BE2C (cell line): ENCODE measurements at regions not wholly inside any gene's neighbourhood (a gene's known extent, or its start where the extent isn't known, plus 50 kb on each side); places are given as distances from the start of the nearest gene placed in this dataset.
"Not testable (repeated sequence)": the region's sequence is repeated elsewhere in the genome, so short reads cannot be mapped to it uniquely, and the experiment has no call there.

Experiments
- DNase-seq: peaks from one replicate; pipeline ENCODE4 v3.0.0-alpha.2; 2020
- H3K27me3 ChIP-seq: fragments of 250-450 bp; sonication (Bioruptor Pico); 2 replicates; pipeline ENCODE4 v1.5.1; 2020; ENCODE audit warnings: mild to moderate bottlenecking
- H3K36me3 ChIP-seq: fragments of 250-450 bp; sonication (Bioruptor Pico); 2 replicates; pipeline ENCODE4 v1.5.1; 2020; ENCODE audit warnings: mild to moderate bottlenecking
- H3K4me1 ChIP-seq: fragments of 250-450 bp; sonication (Bioruptor Pico); 2 replicates; pipeline ENCODE4 v1.5.1; 2020
- H3K4me3 ChIP-seq: 2 replicates; pipeline ENCODE4 v1.5.1; 2011; ENCODE audit warnings: low read depth, low read length
- H3K9me3 ChIP-seq: fragments of 250-450 bp; sonication (Bioruptor Pico); 2 replicates; pipeline ENCODE4 v1.5.1; 2020
- TF ChIP-seq, protein P1 (sequence below): IDR thresholded peaks from 2 replicates; pipeline ENCODE4 v1.5.1; 2012; ENCODE audit warnings: mild to moderate bottlenecking, low read depth, low read length

DNA sequence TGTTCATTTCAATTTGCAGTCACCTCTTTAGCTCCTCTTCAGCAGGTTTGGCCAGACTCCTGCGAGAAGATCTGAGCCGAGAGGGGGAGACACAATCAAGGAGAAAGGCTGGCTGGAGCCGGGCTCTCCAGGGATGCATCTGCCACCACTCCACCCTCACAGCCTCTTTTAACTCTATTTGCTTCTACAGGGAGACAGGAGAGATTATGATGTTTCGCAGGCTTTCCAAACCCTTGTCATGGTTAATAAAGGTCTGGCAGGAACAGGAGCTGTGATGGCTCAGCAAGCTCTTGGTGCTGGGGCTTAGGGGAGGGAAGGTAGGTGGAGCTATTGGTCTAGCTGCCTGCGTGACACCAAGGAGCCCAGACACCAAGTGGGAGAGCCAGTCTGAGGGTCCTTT, 448.1 kb upstream of the PODXL start:
- TF ChIP-seq, protein P1, sequence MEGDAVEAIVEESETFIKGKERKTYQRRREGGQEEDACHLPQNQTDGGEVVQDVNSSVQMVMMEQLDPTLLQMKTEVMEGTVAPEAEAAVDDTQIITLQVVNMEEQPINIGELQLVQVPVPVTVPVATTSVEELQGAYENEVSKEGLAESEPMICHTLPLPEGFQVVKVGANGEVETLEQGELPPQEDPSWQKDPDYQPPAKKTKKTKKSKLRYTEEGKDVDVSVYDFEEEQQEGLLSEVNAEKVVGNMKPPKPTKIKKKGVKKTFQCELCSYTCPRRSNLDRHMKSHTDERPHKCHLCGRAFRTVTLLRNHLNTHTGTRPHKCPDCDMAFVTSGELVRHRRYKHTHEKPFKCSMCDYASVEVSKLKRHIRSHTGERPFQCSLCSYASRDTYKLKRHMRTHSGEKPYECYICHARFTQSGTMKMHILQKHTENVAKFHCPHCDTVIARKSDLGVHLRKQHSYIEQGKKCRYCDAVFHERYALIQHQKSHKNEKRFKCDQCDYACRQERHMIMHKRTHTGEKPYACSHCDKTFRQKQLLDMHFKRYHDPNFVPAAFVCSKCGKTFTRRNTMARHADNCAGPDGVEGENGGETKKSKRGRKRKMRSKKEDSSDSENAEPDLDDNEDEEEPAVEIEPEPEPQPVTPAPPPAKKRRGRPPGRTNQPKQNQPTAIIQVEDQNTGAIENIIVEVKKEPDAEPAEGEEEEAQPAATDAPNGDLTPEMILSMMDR: peak; percentile 91
- Histone ChIP-seq H3K4me1 (peaks cover 17% of the 10 kb centered on the region), H3K27me3 (no peaks in the 10 kb centered on the region), H3K9me3 (no peaks in the 10 kb centered on the region), H3K36me3 (no peaks in the 10 kb centered on the region), H3K4me3 (no peak overlapping the region)
- peak; percentile 89 for DNase-seq

DNA sequence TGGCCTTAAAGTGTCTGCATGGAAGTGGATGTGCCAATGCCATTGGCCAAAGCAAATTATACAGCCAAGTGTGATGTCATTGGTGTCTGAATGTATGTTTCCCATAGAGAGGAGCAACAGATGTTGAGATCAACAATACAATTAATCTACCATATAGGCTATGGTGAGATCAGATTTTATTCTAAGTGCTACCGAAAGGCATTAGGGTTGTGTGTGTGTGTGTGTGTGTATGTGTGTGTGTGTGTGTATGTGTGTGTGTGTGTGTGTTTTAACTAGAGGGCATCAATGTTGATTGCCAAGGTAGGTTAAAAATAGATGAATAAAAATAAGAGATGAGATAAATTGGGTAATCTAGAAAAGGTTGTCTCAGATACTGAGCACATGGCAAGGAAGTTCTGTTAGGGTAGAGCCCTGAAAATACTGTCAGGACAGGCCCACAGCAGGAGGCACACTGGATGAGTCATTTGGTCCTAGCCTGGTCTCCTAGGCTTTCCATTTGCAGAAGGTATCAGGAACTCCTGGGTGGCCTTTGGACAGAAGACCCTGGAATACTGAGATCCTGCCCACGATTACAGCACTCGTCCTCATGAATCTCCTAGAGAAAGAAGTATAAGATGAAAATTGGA, 446.0 kb upstream of the PODXL start:
- TF ChIP-seq, protein P1: no peak
- no peak for DNase-seq
- Histone ChIP-seq H3K4me3 (no peak overlapping the region), H3K4me1 (peaks cover 17% of the 10 kb centered on the region), H3K27me3 (no peaks in the 10 kb centered on the region), H3K36me3 (no peaks in the 10 kb centered on the region), H3K9me3 (no peaks in the 10 kb centered on the region)

DNA sequence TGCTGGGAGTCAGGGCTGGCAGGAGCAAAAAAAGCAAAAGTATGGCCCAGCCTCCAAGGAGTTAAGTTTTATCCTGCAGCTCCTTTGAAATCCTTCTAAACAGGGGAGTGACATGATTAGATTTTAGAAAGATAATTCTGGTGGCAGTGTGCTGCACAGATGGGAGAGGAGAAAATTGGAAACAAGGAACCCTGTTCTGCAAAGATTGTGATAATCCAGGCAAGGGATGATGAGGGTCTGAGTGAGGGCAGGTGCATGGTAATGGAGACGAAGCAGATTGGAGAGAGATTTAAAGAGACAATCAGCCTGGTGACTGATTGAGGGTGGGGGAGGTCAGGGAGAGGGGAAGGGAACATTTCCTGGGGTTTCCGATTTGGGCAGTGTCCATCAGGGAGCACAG, 444.7 kb upstream of the PODXL start:
- H3K4me3 ChIP-seq: no peak overlapping the region
- TF ChIP-seq, protein P1: no peak
- no peaks in the 10 kb centered on the region for H3K36me3 ChIP-seq
- no peaks in the 10 kb centered on the region for H3K27me3 ChIP-seq
- H3K9me3 ChIP-seq: no peaks in the 10 kb centered on the region
- H3K4me1 ChIP-seq: peaks cover 17% of the 10 kb centered on the region
- DNase-seq: no peak

DNA sequence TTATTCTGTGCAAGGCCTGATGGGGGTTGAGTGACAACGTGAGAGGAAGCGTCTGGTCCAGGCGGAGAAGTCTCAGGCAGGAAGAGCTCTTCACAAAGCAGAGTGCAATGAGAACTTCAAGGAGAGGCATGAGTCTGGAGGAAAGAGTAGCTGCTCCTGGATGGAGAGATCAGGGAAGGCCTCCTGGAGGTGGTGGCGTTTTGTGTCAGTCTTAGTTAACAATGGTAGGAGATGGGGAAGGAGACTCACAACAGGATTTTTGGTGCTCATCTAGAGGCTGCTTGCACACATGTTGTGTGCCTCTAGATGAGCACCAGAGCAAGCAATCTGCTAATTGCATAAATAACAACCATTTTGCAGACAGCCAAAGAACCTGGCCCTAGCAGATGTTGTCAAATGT, 442.8 kb upstream of the PODXL start:
- Histone ChIP-seq H3K27me3 (no peaks in the 10 kb centered on the region), H3K9me3 (no peaks in the 10 kb centered on the region), H3K4me1 (peaks cover 9% of the 10 kb centered on the region), H3K4me3 (no peak overlapping the region), H3K36me3 (no peaks in the 10 kb centered on the region)
- TF ChIP-seq, protein P1: no peak
- no peak for DNase-seq

DNA sequence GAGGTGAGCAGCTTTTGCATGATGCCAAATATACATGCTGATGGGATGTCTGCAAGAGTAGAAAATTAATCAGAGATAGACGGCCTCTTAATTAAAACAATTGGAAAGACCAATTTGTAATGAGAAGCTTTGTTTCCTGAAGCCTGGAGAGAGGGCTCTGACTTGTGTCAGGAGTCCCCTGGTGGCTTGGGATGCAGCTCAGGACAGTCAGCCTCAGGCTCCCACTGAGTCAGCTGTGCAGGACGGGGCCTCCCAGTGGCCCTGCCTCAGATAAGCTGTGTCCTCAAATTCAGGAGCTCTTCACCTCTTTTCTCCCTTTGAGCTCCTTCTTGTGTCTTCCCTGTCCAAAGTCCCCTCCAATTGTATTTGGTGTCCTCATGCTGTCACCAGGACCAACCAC, 438.9 kb upstream of the PODXL start:
- H3K27me3 ChIP-seq: no peaks in the 10 kb centered on the region
- no peaks in the 10 kb centered on the region for H3K36me3 ChIP-seq
- H3K9me3 ChIP-seq: no peaks in the 10 kb centered on the region
- H3K4me3 ChIP-seq: no peak overlapping the region
- DNase-seq: no peak
- TF ChIP-seq, protein P1: no peak
- H3K4me1 ChIP-seq: no peaks in the 10 kb centered on the region

DNA sequence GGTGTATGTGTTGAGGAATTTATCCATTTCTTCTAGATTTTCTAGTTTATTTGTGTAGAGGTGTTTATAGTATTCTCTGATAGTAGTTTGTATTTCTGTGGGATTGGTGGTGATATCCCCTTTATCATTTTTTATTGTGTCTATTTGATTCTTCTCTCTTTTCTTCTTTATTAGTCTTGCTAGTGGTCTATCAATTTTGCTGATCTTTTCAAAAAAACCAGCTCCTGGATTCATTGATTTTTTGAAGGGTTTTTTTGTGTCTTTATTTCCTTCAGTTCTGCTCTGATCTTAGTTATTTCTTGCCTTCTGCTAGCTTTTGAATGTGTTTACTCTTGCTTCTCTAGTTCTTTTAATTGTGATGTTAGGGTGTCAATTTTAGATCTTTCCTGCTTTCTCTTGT, 424.6 kb upstream of the PODXL start:
- H3K36me3 ChIP-seq, H3K27me3 ChIP-seq, H3K4me1 ChIP-seq, DNase-seq, H3K4me3 ChIP-seq, H3K9me3 ChIP-seq: not testable (repeated sequence)

DNA sequence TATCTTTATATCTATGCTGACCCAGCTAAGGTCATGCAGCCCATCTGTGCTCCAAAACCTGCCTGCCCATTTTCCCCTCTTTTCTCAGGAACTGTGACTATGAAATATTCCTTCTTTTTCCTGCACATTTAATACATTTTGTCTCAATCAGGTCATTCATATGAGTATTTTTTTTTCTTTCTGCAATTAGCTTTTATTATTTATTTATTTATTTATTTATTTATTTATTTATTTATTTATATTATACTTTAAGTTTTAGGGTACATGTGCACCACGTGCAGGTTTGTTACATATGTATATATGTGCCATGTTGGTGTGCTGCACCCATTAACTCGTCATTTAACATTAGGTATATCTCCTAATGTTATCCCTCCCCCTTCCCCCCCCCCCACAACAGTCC, 421.7 kb upstream of the PODXL start:
- not testable (repeated sequence) for H3K4me1 ChIP-seq, H3K9me3 ChIP-seq, H3K36me3 ChIP-seq, DNase-seq, H3K27me3 ChIP-seq, H3K4me3 ChIP-seq
